ENCODE measurements at regions not wholly inside any gene's neighbourhood (a gene's known extent, or its start where the extent isn't known, plus 50 kb on each side); places are given as distances from the start of the nearest gene placed in this dataset.

DNA sequence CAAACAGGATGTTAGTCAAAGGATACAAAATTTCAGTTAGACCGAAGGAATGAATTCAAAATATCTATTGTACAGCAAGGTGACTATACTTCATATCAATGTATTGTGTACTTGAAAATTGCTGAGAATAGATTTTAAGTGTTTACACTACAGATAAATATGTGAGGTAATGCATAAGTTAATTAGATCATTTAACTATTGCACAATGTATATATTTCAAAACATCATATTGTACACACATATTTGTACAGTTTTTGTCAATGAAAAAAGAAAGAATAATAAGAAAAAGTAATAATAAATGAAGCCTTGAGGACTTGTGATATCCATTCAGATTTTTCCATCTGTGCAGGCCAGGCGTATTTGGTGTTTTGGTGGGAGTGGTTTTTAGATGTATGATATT, 367.4 kb upstream of the SNX7 start:
- TF ChIP-seq MAX (IDR thresholded peaks at IDR 0.05) (no peak), REST (IDR thresholded peaks at IDR 0.05; ENCODE audit: low read depth) (no peak), EP300 (IDR thresholded peaks at IDR 0.05; ENCODE audit: borderline replicate concordance) (no peak), FOXM1 (IDR thresholded peaks at IDR 0.05; ENCODE audit: borderline replicate concordance, low read depth) (no peak), CREB1 (IDR thresholded peaks at IDR 0.05; ENCODE audit: low read depth) (no peak), RAD21 (IDR thresholded peaks at IDR 0.05; ENCODE audit: low read depth) (no peak), TAF1 (IDR thresholded peaks at IDR 0.05; ENCODE audit: low read depth) (no peak)

All from Ishikawa (cell line).